Inflammatory macrophage treated with lipopolysaccharide for 1 hour (primary cell): ENCODE measurements at regions not wholly inside any gene's neighbourhood (a gene's known extent, or its start where the extent isn't known, plus 50 kb on each side); places are given as distances from the start of the nearest gene placed in this dataset.

ENCODE experiments used
- DNase-seq, 2 donors: peaks; one replicate each; pipeline ENCODE4 v3.0.0-alpha.2; 2020 to 2022

DNA sequence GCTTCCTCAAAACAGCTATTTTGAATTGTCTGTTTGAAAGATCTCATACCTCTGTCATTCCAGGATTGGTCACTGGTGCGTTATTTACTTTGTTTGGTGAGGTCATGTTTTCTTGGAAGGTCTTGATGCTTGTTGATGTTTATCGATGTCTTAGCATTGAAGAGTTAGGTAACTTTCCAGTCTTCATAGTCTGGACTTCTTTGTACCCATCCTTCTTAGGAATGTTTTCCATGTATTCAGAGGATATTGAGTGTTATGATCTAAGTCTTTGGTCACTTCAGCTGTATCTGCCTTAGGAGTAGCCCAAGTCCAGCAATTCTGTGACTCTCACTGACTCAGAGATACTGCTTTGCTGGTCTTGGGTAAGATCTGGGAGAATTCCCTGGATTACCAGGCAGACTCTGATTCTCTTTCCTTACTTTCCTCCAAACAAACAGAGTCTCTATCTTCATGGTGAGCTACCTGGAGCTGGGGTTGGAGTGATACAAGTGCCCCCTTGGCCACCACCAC is 398.6 kb downstream of the ZIC4 start:
- DNase-seq, result no peak

DNA sequence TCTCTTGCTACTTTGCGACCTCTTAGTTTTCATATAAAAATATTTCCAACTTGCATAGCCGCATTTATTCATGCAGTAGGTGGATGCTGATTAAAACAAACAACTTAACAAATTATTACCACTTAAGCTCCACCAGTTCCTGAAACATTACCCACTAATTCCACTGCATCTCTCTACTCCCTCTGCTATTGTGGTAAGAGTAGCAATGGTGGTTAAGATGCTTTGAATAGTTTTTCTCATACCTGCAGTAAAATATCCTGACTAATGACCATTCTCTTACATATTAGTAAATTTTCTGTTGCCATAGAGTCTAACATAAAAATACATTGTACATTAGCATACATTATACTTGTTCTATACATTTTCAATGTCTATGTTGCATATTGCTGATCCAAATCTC is 397.6 kb upstream of the PLSCR5 start:
- DNase-seq, result no peak

DNA sequence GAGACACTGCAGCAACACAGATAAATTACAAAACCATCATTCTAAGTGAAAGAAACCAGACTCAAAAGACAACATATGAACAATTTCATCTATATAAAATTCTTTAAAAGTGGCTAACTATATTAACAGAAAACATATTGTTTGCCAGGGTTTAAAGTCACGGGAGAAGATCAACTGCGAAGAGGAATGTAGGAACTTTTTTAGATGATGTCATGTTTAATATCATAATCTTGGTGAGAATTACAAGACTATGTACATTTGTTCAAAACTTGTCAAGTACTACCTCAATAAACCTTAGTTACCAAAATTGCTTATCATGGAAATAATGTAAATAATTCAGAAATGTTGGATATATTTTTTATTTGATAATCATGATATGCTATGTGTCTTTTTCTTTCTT is 395.1 kb upstream of the PLSCR5 start:
- DNase-seq, result no peak

DNA sequence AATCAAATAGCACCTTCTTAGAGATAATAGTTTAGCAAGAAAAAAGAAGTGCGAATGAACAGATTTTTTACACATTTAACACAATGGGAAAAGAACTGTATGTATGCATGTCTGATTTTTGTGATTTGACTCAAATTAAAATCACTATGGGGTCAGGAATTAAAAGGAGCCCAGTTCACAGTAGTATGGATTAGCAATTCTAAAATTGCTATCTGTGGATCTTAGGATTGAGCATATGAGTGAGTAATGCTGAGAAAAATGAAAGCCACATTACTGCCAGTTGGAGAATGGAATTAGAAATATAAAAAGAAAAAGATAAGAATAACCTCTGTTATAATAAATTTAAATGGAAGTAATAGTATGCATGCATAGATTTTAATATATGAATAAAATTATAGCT is 386.8 kb upstream of the PLSCR5 start:
- no peak for DNase-seq

DNA sequence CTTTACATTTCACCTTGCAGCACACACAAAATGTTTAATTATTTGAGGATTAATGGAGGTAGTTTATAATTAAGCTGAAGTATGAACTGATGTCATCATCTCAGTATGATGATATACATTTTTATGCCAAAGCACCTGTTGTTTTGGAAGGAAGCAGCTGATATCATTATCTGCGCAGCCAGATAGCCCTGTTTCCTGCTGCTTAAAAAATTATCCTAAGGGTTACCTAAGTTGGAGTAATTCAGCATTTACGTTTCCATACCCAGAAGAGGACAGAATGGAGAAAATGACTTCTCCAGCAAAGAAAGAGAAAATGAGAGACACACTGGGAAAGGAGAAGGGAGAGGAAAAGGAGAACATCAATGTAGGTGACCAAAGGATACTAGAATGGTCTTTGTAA is 370.3 kb upstream of the PLSCR5 start:
- DNase-seq, result no peak

DNA sequence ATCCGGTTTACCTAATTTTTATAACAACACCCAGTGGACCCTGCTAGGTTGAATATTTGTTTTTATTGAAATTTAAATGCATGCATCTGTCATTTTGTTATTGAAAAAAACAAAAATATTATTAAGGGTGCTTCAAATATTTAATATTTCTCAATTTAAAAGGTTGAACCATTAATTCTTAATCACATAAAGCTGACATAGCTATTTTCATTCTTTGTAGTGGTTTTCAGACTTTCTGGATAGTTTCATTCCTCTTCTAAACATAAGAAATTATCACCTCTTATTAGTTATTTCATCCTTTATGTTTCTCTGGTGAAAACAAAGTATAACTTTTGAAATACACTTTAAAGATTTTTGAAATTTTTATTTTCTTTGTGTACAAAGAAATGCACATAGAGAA is 369.9 kb upstream of the PLSCR5 start:
- no peak for DNase-seq

DNA sequence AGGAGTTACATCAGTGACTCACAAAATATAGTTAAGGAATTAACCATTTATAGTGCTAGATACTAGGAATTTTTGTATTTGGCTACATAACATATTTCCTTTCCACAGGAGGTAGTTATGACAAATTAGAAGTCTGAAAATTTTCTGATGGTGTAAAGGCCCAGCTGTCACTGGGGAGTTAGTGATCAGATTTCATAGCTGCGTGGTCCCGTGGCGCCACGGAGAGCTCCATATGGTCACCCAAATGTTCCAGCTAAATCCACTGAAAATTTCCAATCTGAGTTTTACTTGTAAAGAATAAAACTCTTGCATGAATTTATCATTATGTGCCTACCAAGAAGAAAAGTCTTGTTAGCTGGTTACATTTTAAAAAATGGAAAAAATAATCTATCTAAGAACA is 368.9 kb upstream of the PLSCR5 start:
- DNase-seq, result no peak

DNA sequence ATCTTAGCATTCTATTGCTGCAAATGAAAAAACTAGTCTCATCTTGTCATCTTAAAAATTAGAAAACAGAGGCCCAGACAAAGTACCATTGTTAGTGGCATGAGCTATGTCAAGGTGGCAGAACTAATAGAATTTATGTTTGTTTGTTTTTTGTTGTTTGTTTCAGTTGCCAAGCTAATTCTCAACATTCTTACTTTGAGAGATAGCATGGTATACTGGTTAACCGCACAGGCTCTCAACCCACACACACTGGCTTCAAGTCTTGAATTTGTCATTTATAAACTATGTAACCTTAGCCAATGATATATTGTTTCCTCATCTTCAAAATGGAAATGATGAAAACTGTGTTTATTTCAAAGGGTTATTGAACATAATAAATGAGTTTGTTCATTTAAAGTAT is 367.6 kb upstream of the PLSCR5 start:
- DNase-seq, result no peak

DNA sequence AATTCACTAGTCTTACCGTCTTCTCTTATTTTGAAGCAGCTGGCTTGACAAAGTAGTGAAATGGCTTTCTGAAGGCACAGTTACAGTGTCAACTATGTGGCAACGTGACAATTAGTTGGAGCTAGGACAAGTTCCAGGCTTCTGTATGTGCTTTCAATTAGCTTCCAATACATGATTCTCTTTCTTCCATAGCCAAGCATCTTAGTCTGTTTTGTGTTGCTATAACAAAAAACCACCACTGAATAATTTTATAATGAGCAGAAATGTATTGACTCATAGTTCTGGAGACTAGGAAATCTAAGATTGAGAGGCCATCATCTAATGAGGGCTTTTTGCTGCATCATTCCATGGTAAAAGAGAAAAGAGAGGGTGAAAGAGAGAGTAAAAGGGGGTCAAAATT is 365.1 kb upstream of the PLSCR5 start:
- no peak for DNase-seq

DNA sequence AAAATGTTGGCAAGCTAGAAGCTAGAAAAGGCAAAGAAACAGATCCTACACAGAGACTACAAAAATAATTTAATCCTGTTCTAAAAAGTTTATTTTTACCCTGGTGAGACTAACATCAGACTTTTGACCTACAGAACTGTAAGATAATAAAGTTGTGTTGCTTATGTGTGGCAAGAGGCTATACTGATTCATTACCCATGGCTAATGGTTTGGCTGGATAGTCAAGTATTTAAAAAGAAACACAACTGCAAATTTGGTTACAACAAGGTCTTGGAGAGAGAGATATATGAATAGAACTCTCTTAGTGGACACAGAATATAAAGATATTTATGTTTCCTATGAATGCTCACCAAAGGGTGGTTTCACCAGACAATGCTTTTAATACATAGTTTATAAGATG is 364.2 kb upstream of the PLSCR5 start:
- no peak for DNase-seq

DNA sequence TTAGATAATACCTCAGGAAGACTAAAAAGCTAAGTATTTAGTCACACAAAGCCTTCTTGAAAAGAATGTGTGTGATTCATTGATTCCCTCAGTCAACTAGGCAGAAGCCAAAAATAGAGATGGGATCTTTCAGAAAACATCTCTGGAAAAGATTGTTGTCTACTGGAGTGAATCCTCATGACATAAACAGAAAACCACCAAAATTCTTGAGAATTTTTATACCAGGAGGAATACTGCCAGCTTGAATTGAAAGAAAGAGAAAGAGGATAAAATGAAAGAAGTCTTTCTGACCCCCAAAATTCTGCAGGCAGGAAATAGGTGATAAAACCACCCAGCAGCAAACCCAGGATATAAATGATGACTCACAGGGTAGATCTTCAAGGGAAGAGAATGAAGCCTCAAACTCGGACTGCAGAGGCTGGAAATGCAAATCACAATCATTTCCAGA is 363.1 kb upstream of the PLSCR5 start:
- DNase-seq, result no peak

DNA sequence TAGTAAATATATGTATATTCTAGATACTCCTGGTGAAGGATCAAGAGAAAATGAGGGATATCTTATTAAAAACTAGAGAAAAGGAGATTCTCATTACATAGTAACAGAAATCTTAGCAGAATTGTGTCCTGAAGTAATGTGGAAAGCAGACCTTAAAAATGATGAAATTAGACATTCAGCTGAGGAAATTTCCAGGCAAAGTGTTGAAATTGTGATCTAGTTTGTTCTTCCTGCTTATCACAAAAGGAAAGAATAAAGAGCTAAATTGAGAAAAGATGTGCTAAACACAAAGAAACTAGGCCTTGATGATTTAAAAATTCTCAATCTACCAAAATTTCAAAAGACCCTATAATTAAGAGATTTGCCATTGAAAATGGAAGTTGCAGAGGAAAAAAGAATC is 362.6 kb upstream of the PLSCR5 start:
- DNase-seq, result no peak

DNA sequence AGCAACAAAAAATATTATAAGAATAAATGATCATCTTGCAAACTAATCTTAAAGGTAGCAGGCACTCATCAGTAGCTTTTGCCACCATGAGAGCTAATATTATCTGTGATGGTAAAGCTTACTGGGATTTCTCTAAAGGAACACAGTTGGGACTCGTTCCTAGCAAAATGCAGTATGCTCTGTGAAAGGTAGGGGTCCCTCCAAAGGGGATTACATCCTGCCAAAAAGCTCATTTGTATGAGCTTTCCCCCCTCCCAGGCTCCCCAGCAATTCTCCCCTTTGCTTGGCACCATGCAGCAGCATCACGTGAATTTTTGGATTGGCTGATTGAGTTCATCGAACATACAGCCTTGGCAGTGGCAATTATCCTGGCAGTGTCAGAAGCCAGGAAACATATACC is 361.0 kb upstream of the PLSCR5 start:
- no peak for DNase-seq

DNA sequence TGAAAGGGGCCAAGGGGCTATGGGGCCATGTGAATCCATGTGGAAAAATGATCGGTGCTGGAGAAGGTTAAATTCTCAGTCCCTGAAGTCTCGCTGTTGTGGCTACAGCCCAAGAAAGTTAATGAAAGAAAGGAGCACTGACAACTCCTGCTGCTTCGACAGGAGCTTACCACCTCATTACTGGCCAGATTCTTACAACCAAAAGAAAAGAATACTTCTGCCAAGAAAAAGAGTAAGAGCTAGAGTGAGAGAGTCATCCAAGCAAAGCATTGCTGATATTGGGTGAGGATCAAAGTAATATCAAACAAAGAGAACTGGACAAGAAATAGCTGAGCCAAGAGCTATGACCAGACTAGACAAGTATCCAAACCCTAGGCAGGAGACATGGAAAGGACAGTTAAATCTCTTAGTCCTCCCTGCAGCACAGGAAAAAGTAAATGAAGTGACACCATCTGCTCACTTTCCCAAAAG is 348.4 kb upstream of the PLSCR5 start:
- no peak for DNase-seq

DNA sequence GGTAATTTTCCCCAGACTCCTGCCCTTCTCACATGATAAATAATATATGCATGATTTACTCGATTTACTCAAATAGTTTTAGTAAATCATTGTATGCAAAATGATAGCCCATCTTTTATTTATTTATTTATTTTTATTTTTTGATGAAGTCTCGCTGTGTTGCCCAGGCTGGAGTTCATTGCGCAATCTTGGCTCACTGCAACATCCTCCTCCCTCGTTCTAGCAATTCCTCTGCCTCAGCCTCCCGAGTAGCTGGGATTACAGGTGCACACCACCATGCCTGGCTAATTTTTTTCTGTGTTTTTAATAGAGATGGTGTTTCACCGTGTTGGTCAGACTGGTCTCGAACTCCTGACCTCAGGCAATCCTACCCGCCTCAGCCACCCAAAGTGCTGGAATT is 343.8 kb upstream of the PLSCR5 start:
- no peak for DNase-seq

DNA sequence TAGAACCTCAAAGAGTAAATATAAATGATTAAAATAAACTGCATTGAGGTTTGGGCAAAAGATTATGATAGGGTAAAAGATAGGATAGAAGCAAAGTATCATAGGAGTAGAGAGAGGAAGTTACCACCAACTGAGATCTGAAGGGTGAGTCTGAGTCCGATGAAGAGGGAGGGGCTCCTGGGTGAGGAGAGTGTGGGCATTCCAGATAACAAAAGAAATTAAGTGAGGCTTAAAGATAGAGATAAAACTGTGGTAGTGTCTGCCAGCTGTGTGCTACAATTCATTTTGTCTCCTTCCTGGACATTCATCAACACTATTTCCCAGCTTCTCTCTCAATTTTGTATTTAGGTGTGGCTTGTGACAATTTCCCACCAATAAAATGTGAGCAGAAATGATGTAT is 343.0 kb upstream of the PLSCR5 start:
- no peak for DNase-seq

DNA sequence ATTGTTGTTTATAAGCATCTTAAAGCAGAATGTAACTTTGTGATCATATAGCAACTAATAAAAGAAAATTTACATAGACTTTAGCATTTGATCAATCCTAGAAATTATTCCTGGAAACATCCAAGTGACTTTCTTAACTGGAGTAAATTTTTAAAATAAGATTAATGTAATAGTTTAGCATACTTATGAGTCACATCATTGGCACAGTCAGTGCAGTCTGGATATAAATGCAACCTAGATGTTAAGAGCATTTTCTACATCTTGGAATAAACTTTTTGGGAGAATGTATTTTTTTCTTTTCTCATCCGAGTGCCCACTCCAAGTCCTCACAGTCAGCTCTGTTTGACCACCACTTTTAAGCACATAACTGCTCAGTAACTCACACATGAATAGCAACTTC is 324.6 kb upstream of the PLSCR5 start:
- DNase-seq, result no peak

DNA sequence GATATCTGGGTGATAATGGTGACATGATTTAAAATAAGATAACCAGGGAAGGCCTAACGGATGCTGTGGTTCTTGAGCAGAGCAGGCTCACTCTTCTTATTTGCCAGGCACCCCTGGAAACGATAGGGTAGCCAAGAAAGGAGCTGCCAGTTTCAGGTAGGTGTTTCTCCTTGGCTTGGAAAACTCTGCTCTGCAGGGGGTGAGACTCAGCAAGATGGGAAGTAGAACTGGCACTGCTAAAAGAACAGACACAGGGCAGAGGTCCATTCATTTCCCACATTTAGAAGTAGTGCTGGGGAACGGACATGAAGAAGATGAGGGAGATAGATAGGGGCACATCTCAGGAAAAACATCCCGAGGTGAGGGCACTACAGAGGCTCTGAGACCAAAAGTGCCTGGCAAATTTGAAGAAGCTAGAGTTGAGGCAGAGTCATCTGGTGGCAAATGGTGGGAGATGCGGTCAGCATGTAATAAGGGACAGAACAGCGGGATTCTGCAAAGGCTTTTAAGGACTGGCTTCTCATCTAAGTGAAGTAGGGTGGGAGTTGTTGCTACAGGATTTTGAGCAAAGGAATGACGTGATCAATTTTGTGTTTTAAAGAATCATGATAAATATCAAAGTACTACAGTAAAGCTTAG is 323.4 kb upstream of the PLSCR5 start:
- no peak for DNase-seq

DNA sequence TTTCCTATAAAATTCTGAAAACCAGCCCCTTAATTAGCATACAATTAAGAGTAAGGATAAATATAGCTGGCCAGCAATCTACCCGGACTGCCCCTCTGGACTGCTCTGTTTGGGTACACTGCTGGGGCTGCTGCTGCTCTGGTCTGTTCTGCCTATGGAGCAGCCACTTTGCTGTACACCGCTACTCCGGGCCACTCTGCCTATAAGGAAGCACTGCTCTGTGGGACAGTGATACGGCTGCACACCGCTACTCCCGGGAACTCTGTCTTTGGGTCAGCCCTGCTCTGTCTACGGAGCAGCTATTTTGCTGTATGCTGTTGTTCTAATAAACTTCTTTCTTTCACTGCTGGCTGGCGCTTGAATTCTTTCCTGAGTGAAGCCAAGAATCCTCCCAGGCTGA is 316.5 kb upstream of the PLSCR5 start:
- DNase-seq, result no peak

DNA sequence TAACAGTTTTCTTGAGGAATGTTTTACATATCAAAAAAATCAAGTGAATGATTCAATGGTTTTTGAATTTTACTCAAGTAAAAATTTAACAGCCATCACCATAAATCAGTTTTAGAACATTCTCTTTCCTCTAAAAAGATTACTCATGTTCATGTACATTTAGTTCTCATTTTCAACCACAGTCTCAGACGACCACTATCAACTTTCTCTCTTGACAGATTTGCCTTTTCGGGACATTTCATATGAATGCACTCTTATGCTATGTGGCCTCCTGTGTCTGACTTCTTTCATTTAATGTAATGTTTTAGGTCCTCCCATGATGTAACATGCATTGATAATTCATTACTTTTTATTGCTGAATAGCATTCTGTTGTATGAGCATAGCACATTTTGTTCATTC is 309.3 kb upstream of the PLSCR5 start:
- DNase-seq, result no peak

DNA sequence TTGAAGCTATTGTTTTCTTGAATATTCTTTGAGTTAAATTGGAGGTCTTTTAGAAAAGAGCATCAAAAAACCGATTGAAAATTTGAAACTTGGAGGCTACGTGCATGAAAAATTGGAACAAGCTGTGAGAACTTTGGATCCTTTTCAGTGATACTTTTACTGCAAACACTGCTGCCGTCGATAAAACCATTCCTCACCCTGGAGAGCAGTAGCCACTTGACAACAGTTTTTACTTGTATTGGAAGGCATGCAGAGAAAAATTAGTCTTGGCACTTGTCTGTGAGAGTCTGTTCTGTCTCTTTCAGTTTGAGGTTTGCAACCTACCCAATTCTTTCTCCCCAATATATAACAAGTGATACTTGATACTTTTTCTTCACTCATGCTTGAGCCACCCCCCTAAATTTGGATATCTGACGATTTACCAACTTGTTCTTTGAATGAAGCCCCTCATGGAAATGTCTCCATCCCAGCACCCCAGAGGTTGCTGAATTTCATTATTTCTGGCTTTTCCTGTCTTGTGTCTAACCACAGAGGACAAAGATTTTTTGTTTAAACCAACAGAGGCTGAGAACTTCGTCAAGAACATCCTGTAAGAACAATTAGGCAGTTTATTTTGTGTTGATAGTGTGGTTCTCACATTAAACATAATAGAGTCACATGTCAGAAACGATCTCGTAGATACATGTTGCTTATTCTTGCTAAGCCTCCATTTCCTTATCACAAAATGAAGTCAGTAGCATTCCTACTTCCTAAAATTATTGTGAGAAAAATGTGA is 307.3 kb upstream of the PLSCR5 start:
- no peak for DNase-seq

DNA sequence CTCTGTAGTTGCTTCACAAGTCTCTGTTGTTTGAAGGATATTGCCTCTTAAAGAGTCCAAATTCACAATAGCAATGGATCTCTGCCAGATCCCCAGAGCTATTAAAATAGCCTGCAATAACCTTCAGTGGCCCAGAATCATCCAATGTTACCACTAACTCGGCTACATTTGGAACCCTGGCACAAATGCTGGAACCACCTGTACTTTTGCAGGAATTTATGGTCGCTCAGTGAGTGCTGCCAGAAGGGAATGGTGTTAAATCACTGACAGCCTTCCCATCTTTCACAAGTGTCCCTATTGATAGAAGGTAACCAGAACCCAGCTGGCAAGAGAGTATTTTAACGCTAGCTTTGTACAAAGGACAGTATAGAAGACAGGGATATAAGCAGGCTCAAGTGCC is 298.8 kb upstream of the PLSCR5 start:
- DNase-seq, result no peak

DNA sequence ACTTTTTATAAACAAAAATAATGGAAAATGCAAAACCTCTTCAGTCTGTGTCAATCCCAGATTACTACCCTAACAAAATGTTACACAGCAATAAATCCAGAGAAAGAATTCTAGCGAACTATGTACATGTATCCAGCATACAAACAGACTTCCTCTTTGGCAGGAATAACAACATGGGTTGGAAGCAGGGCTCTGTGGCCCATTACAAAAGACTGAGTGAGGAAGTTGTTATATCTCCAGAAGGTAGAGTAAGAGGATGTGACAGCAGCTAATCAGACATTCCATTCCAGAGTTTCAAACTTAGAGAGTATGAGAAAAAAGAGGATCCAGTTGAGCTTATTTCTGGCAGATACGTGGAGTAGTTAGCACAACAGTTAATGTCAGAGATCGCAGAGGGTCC is 294.0 kb upstream of the PLSCR5 start:
- no peak for DNase-seq

DNA sequence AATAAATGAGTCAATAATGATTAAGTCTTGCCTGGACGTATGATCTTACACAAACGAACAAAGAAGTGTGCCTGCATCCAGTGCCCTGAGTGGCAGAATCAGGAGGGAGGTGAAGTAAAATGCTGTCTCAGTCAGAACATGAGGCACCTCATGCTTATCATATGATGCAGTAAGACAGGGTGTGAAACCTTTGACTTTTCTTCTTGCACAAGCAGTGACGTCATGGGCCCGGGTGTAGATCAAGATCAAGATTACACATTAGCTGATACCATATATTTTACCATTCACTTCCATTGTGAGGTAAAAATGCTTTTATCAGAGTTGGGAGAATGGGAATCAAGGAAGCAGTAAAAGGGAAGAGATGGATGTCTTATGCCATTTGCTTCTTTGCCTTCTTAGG is 291.6 kb upstream of the PLSCR5 start:
- DNase-seq, result no peak
